ENCODE measurements at regions not wholly inside any gene's neighbourhood (a gene's known extent, or its start where the extent isn't known, plus 50 kb on each side); places are given as distances from the start of the nearest gene placed in this dataset.

GRCh38 chr3:66555214-66555844, 54.5 kb upstream of the LRIG1 start:
- CTCF ChIA-PET (ENCODE audit: partially characterized antibody): interaction anchor here (1.1 to 1.2 kb wide), 2 partner anchors 18 to 261 kb away, joined by 3 to 4 read pairs; no protein-coding TSS in a partner anchor
- no peak for FAIRE-seq
- no peak overlapping the region for H3K4me2 ChIP-seq (ENCODE audit: insufficient read depth in 1 of 2, low read depth in 2 of 2, low read length in 2 of 2)

More at GRCh38 chr3:66555214-66555844, 54.5 kb upstream of the LRIG1 start:
- Histone ChIP-seq H4K20me1 (replicated peaks in 1 of 2; ENCODE audit: control insufficient read depth in 1 of 2, insufficient read depth in 2 of 2, low read length in 2 of 2) (no peaks in the 10 kb centered on the region), H3K14ac (ENCODE audit: insufficient read length) (no peak overlapping the region), H3K18ac (ENCODE audit: extremely low read depth, low read length) (no peak overlapping the region), H3K4ac (replicated peaks; ENCODE audit: insufficient read length, low read depth, low read length) (no peak overlapping the region), H3K9ac (replicated peaks in 1 of 4; ENCODE audit: extremely low read depth in 1 of 4, low read depth in 3 of 4, low read length in 3 of 4) (no peak overlapping the region), H3K27me3 (replicated peaks in 1 of 4; ENCODE audit: control insufficient read depth in 3 of 4, extremely low read depth in 1 of 4, insufficient read depth in 3 of 4, low read length in 3 of 4) (no peaks in the 10 kb centered on the region), H2BK20ac (ENCODE audit: low read length) (no peak overlapping the region), H2AK5ac (ENCODE audit: low read depth, low read length) (no peak overlapping the region), H3K36me3 (ENCODE audit: control insufficient read depth in 2 of 4, insufficient read depth in 4 of 4, low read length in 3 of 4) (no peaks in the 10 kb centered on the region; a peak in 1 of 8 replicates), H2BK15ac (ENCODE audit: low read length) (no peak overlapping the region), H3K79me2 (ENCODE audit: control insufficient read depth in 1 of 2, insufficient read depth in 2 of 2, low read length in 2 of 2) (no peaks in the 10 kb centered on the region), H2AFZ (ENCODE audit: low read length) (no peak overlapping the region), H4K8ac (ENCODE audit: extremely low read depth, insufficient read depth, low read length) (no peak overlapping the region), H4K91ac (replicated peaks; ENCODE audit: insufficient read length, low read length) (no peak overlapping the region), H3K79me1 (ENCODE audit: low read depth, low read length) (no peaks in the 10 kb centered on the region), H4K5ac (ENCODE audit: insufficient read length, low read depth, low read length) (no peak overlapping the region), H2BK5ac (ENCODE audit: low read depth, low read length) (no peak overlapping the region), H3K27ac (ENCODE audit: low read depth, low read length) (no peak overlapping the region), H3K23me2 (ENCODE audit: low read depth, low read length) (no peaks in the 10 kb centered on the region), H3K23ac (ENCODE audit: insufficient read length) (no peak overlapping the region), H3K4me1 (replicated peaks in 1 of 4; ENCODE audit: control insufficient read depth in 3 of 4, insufficient read depth in 4 of 4, low read length in 3 of 4) (peaks cover 6 to 14% (median 10%) of the 10 kb centered on the region in 4 experiments), H2BK12ac (ENCODE audit: low read depth, low read length) (no peak overlapping the region), H2BK120ac (replicated peaks; ENCODE audit: low read depth, low read length) (no peak overlapping the region), H3K56ac (replicated peaks; ENCODE audit: insufficient read length, low read depth, low read length) (no peak overlapping the region), H3K9me3 (ENCODE audit: insufficient read depth in 2 of 2, low read depth in 1 of 2, low read length in 1 of 2) (peaks cover 6 to 12% of the 10 kb centered on the region in 2 experiments; a peak in 3 of 4 replicates), H3K4me3 (ENCODE audit: extremely low read depth in 1 of 4, insufficient read depth in 2 of 4, low read depth in 3 of 4, low read length in 4 of 4) (no peak overlapping the region)
- POLR2A ChIA-PET (ENCODE audit: partially characterized antibody): interaction anchor here (1.2 kb wide), 1 partner anchor 12 kb away, joined by 3 read pairs; no protein-coding TSS in a partner anchor
- DNase-seq (ENCODE audit: low read depth in 1 of 2, low spot score in 2 of 2): no peak
- TF ChIP-seq SUZ12 (IDR thresholded peaks at IDR 0.05; ENCODE audit: low read length): no peak
- TF ChIP-seq ZNF274 (IDR thresholded peaks at IDR 0.05; ENCODE audit: borderline replicate concordance, extremely low read depth, low read length): no peak
- no peak for TF ChIP-seq NANOG (IDR thresholded peaks at IDR 0.05; ENCODE audit: insufficient read depth, low read depth, low read length, poor library complexity, severe bottlenecking)
- TF ChIP-seq BCL11A (IDR thresholded peaks at IDR 0.05; ENCODE audit: low read depth in 2 of 2, low read length in 2 of 2): no peak
- TF ChIP-seq KDM4A (IDR thresholded peaks at IDR 0.05; ENCODE audit: low read depth, low read length, severe bottlenecking): no peak
- no peak for TF ChIP-seq JUN (IDR thresholded peaks at IDR 0.05; ENCODE audit: low read depth, low read length)
- TF ChIP-seq EGR1 (IDR thresholded peaks at IDR 0.05; ENCODE audit: borderline replicate concordance, low read depth, low read length): no peak
- WGBS, 2 experiments (ENCODE audit: extremely low coverage in 1 of 2, insufficient coverage in 1 of 2, insufficient read length in 1 of 2, insufficient replicate concordance in 2 of 2, low coverage in 1 of 2, low lambda C conversion rate in 2 of 2, missing lambda C conversion rate in 1 of 2): 91% methylated on average over 4 of the region's 4 CpGs; no CpG with 5 or more reads in 1 of the 2 experiments

Measured in H1 (cell line).